Nephron progenitor cell (in vitro differentiated cells): ENCODE measurements at regions not wholly inside any gene's neighbourhood (a gene's known extent, or its start where the extent isn't known, plus 50 kb on each side); places are given as distances from the start of the nearest gene placed in this dataset.

Experiments
- DNase-seq: peaks from one replicate; pipeline ENCODE4 v3.0.0; 2021
- H3K27ac Mint-ChIP-seq: 2 replicates; pipeline ENCODE4 v1.8.0; 2021; ENCODE audit warnings: mild to moderate bottlenecking, moderate library complexity, mixed read lengths
- H3K27me3 Mint-ChIP-seq: 2 replicates; pipeline ENCODE4 v1.8.0; 2021; ENCODE audit warnings: mild to moderate bottlenecking, low read depth, mixed read lengths; ENCODE audit not compliant: poor library complexity
- H3K36me3 Mint-ChIP-seq: 2 replicates; pipeline ENCODE4 v1.8.0; 2021; ENCODE audit warnings: low read depth, mixed read lengths
- H3K4me1 Mint-ChIP-seq: 2 replicates; pipeline ENCODE4 v1.8.0; 2021; ENCODE audit warnings: mixed read lengths
- H3K4me3 Mint-ChIP-seq: 2 replicates; pipeline ENCODE4 v1.8.0; 2021; ENCODE audit warnings: mild to moderate bottlenecking, moderate library complexity, mixed read lengths
- H3K9me3 Mint-ChIP-seq: 2 replicates; pipeline ENCODE4 v1.8.0; 2021; ENCODE audit warnings: mild to moderate bottlenecking, moderate library complexity, mixed read lengths
- TF ChIP-seq, protein P1 (sequence below): fragments of 200-600 bp; sonication (generic); IDR thresholded peaks from 2 replicates; pipeline ENCODE4 v1.5.0; 2021; ENCODE audit warnings: antibody characterized with exemption

DNA sequence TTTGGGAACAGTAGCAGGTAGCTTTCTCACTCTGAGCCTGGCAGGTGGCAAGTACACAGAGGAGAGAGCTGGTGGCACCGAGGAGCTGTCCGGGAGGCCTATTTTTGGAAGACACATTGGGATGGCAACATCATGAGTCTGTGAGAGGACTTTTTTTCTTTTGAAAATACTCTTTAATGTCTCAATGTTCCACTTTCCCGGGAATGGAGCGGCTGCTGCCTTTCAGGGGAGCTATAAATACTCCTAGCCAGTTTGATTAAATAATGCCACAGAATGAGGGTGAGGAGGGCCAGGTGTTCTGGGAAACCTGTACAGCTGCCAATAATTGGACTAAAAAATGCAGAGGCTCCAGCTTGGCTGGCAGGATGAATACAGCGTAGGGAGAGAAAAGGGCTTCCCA, 93.3 kb upstream of the COG2 start:
- Mint-ChIP-seq H3K4me1 (no peaks in the 10 kb centered on the region), H3K27me3 (peaks cover 28% of the 10 kb centered on the region), H3K36me3 (no peaks in the 10 kb centered on the region), H3K9me3 (no peaks in the 10 kb centered on the region), H3K27ac (no peak overlapping the region), H3K4me3 (no peak overlapping the region)
- DNase-seq, result no peak
- TF ChIP-seq, protein P1, sequence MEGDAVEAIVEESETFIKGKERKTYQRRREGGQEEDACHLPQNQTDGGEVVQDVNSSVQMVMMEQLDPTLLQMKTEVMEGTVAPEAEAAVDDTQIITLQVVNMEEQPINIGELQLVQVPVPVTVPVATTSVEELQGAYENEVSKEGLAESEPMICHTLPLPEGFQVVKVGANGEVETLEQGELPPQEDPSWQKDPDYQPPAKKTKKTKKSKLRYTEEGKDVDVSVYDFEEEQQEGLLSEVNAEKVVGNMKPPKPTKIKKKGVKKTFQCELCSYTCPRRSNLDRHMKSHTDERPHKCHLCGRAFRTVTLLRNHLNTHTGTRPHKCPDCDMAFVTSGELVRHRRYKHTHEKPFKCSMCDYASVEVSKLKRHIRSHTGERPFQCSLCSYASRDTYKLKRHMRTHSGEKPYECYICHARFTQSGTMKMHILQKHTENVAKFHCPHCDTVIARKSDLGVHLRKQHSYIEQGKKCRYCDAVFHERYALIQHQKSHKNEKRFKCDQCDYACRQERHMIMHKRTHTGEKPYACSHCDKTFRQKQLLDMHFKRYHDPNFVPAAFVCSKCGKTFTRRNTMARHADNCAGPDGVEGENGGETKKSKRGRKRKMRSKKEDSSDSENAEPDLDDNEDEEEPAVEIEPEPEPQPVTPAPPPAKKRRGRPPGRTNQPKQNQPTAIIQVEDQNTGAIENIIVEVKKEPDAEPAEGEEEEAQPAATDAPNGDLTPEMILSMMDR, result no peak

DNA sequence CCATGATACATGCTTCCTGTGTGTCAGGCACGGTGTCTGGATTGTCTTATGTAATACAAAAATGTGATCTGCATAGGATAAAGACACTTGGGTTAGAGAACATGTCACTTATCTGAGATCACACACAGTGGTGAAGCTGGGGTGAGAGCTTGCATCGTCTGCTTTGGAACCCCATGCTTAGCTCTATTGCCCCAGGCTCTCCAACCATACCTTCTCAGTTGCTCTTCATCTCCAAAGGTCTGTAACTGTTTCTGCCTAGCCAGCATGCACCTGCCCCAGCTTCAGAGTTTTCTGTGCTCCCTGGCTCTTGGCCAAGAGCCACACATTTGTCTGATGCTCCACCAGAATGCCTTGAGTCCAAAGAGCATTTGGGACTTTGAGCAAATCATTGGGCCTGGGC, 93.9 kb upstream of the COG2 start:
- H3K27ac Mint-ChIP-seq, result no peak overlapping the region
- no peak overlapping the region for H3K4me3 Mint-ChIP-seq
- H3K36me3 Mint-ChIP-seq, result no peaks in the 10 kb centered on the region
- no peaks in the 10 kb centered on the region for H3K4me1 Mint-ChIP-seq
- DNase-seq, result no peak
- peaks cover 24% of the 10 kb centered on the region for H3K27me3 Mint-ChIP-seq
- H3K9me3 Mint-ChIP-seq, result no peaks in the 10 kb centered on the region
- TF ChIP-seq, protein P1, result no peak

DNA sequence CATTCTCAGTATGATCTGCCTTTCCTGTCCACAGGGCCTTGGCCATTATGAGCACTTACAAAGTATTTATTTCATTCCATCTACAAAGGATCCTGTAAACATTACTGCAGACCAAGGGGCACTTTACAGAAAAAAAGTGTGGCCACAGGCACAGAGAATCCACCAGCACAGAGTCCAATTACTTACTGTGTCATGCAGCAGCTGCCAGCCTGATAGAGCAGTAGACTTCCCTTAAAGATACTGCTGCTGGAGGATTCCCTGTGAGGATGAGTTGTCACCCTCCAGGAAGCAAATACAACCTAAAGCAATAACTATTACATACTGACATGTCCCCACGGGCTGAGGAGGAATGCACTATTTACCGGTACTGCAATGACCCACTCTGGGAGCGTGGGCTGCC, 97.1 kb upstream of the COG2 start:
- no peaks in the 10 kb centered on the region for H3K36me3 Mint-ChIP-seq
- no peak overlapping the region for H3K4me3 Mint-ChIP-seq
- no peaks in the 10 kb centered on the region for H3K4me1 Mint-ChIP-seq
- TF ChIP-seq, protein P1, result no peak
- no peak for DNase-seq
- H3K27me3 Mint-ChIP-seq, result peaks cover 23% of the 10 kb centered on the region
- no peaks in the 10 kb centered on the region for H3K9me3 Mint-ChIP-seq
- no peak overlapping the region for H3K27ac Mint-ChIP-seq

DNA sequence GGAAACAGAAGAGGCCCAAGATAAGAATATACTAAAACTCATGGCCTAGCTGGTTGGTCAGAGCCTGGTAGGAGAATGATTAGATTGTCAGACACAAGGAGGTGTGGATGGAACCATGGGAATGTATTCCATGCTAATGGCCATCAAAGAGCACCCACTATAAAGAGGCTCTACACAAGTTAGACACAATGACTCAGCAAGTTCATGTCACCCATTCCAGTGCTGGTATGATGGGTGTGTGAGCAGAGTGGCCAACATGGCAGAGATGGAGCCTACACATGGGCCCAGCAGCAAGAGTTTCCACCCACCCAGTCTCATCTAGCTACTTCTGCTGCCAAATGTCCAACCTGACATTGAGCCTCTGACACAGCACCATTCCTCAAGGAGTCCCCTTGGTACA, 97.5 kb upstream of the COG2 start:
- H3K4me3 Mint-ChIP-seq, result no peak overlapping the region
- no peaks in the 10 kb centered on the region for H3K36me3 Mint-ChIP-seq

DNA sequence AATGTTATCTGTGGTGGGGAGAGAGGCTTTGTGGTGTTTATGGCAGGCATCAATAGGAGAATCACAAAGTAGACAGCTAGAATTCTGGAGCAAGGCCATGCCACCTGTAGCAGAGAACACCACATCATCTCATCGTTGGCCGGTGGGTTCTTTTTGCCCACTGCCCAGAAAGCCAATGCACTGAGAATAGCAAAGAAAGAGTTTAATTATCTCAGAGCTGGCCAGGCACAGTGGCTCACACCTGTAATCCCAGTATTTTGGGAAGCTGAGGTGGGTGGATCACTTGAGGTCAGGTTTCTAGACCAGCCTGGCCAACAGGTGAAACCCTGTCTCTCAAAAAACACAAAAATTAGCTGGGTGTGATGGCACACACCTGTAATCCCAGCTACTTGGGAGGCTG, 99.2 kb upstream of the COG2 start:
- Mint-ChIP-seq H3K36me3 (no peaks in the 10 kb centered on the region), H3K4me1 (no peaks in the 10 kb centered on the region), H3K4me3 (no peak overlapping the region), H3K27me3 (peaks cover 21% of the 10 kb centered on the region), H3K9me3 (no peaks in the 10 kb centered on the region), H3K27ac (no peak overlapping the region)
- DNase-seq, result no peak
- TF ChIP-seq, protein P1, result no peak

More for the DNA sequence above, 97.5 kb upstream of the COG2 start:
- no peak for DNase-seq
- TF ChIP-seq, protein P1, result no peak
- peaks cover 21% of the 10 kb centered on the region for H3K27me3 Mint-ChIP-seq
- H3K4me1 Mint-ChIP-seq, result no peaks in the 10 kb centered on the region
- no peak overlapping the region for H3K27ac Mint-ChIP-seq
- no peaks in the 10 kb centered on the region for H3K9me3 Mint-ChIP-seq

DNA sequence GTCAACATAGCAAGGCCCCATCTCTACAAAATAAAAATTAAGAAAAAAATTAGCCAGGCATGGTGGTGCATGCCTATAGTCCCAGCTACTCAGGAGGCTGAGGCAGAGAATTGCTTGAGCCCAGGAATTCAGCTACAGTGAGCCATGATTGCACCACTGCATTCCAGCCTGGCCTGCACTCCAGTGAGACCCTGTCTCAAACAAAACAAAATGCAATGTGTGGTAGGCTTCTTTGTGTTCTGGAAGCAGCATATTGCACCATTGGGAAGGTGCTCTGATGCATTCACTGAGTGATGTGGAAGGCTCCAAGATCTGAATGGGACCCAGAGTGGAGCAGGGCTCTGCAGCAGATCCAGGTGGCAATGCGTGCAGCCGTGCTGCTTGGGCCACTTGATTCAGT, 99.6 kb upstream of the COG2 start:
- H3K27ac Mint-ChIP-seq, result no peak overlapping the region
- no peaks in the 10 kb centered on the region for H3K36me3 Mint-ChIP-seq
- H3K4me1 Mint-ChIP-seq, result no peaks in the 10 kb centered on the region
- no peak for DNase-seq
- H3K9me3 Mint-ChIP-seq, result no peaks in the 10 kb centered on the region
- peaks cover 17% of the 10 kb centered on the region for H3K27me3 Mint-ChIP-seq
- H3K4me3 Mint-ChIP-seq, result no peak overlapping the region
- TF ChIP-seq, protein P1, result no peak
